A673 (cell line): ENCODE measurements at regions not wholly inside any gene's neighbourhood (a gene's known extent, or its start where the extent isn't known, plus 50 kb on each side); places are given as distances from the start of the nearest gene placed in this dataset.

Source experiments
- BruUV-seq: library from RNA; stranded (reverse); fragments of 400-500 nt; replicated peaks from 2 replicates; lab custom pipeline; 2021; lab: Mats Ljungman, UMichigan
- CTCF ChIA-PET: fragments of 300-600 bp; sonication (Branson Sonifier 250); formaldehyde crosslinking; loops from one replicate; lab custom pipeline; 2022; ENCODE audit warnings: antibody characterized with exemption; lab: Charles Lee
- POLR2A ChIA-PET: fragments of 300-600 bp; sonication (Branson Sonifier 250); formaldehyde crosslinking; loops from one replicate; lab custom pipeline; 2022; ENCODE audit warnings: antibody characterized with exemption; ENCODE audit not compliant: low non-redundant PET; lab: Charles Lee
- DNase-seq: peaks from one replicate; pipeline ENCODE4 v3.0.0-alpha.2; 2015; ENCODE audit warnings: low spot score
- H3K27ac ChIP-seq: fragments of 200-600 bp; sonication (generic); 2 replicates; pipeline ENCODE4 v1.5.1; 2016; ENCODE audit warnings: mixed run types, low read depth, mild to moderate bottlenecking, mixed read lengths, antibody characterized with exemption, low read length; ENCODE audit not compliant: poor library complexity, severe bottlenecking
- H3K27me3 ChIP-seq: fragments of 200-600 bp; sonication (generic); replicated peaks from 2 replicates; pipeline ENCODE4 v1.6.1; 2017; ENCODE audit warnings: mixed run types, low read depth, mild to moderate bottlenecking, mixed read lengths, antibody characterized with exemption, low read length; ENCODE audit not compliant: insufficient read depth, poor library complexity
- H3K36me3 ChIP-seq: fragments of 200-600 bp; sonication (generic); 2 replicates; pipeline ENCODE4 v1.6.1; 2016; ENCODE audit warnings: mixed run types, mild to moderate bottlenecking, mixed read lengths, antibody characterized with exemption, low read length; ENCODE audit not compliant: insufficient read depth, poor library complexity, severe bottlenecking
- H3K4me1 ChIP-seq: fragments of 200-600 bp; sonication (generic); 2 replicates; pipeline ENCODE4 v1.6.1; 2017; ENCODE audit warnings: mixed run types, mild to moderate bottlenecking, mixed read lengths, antibody characterized with exemption, low read length; ENCODE audit not compliant: insufficient read depth, poor library complexity, severe bottlenecking
- H3K4me3 ChIP-seq: fragments of 200-600 bp; sonication (generic); 2 replicates; pipeline ENCODE4 v1.5.1; 2016; ENCODE audit warnings: low read depth, mixed run types, mild to moderate bottlenecking, mixed read lengths, low read length; ENCODE audit not compliant: poor library complexity, severe bottlenecking
- H3K9me3 ChIP-seq: fragments of 200-600 bp; sonication (generic); 2 replicates; pipeline ENCODE4 v1.6.1; 2016; ENCODE audit warnings: mixed run types, low read depth, mild to moderate bottlenecking, mixed read lengths, antibody characterized with exemption, low read length; ENCODE audit not compliant: poor library complexity, severe bottlenecking
- CTCF ChIP-seq: fragments of 300-800, 200-600 bp; sonication (generic); conservative IDR thresholded peaks from 2 replicates; pipeline ENCODE4 v1.5.1; 2017; ENCODE audit warnings: low read depth, mild to moderate bottlenecking, antibody characterized with exemption, low read length, moderate library complexity, mixed read lengths
- EZH2 ChIP-seq: fragments of 200-600 bp; sonication (generic); IDR thresholded peaks from 2 replicates; pipeline ENCODE4 v1.6.1; 2017; ENCODE audit warnings: borderline replicate concordance, low read depth, mild to moderate bottlenecking, mixed read lengths, antibody characterized with exemption, low read length; ENCODE audit not compliant: poor library complexity, severe bottlenecking
- intact Hi-C: fragments of 100-400 bp; cut with micrococcal nuclease; formaldehyde crosslinking; loops from one replicate; pipeline ENCODE4 v1.10.0; 2022; ENCODE audit not compliant: unreplicated experiment

GRCh38 chr1:177593105-177593504 lies 376.8 kb downstream of the SEC16B start:
- H3K4me3 ChIP-seq = no peak overlapping the region
- H3K36me3 ChIP-seq = no peaks in the 10 kb centered on the region
- DNase-seq = no peak
- no peaks in the 10 kb centered on the region for H3K9me3 ChIP-seq
- BruUV-seq = no TSS peak
- no peaks in the 10 kb centered on the region for H3K27me3 ChIP-seq
- no peak for TF ChIP-seq CTCF
- TF ChIP-seq EZH2 = no peak
- H3K27ac ChIP-seq = no peak overlapping the region
- ChIA-PET CTCF (no interaction called here), POLR2A (no interaction called here)
- peaks cover 15% of the 10 kb centered on the region for H3K4me1 ChIP-seq
- intact Hi-C loops = no loop called here

- DNase-seq = no peak
- H3K27ac ChIP-seq = no peak overlapping the region
- ChIA-PET POLR2A (no interaction called here), CTCF (no interaction called here)
- H3K4me1 ChIP-seq = peaks cover 10% of the 10 kb centered on the region
- TF ChIP-seq CTCF (no peak), EZH2 (no peak)
- intact Hi-C loops = no loop called here
- no peaks in the 10 kb centered on the region for H3K9me3 ChIP-seq
- H3K4me3 ChIP-seq = no peak overlapping the region
- H3K36me3 ChIP-seq = no peaks in the 10 kb centered on the region
- no peaks in the 10 kb centered on the region for H3K27me3 ChIP-seq
- BruUV-seq = no TSS peak
Measured at GRCh38 chr1:177592624-177593023, 377.2 kb downstream of the SEC16B start.

GRCh38 chr1:177591155-177591554 lies 378.7 kb downstream of the SEC16B start:
- no peaks in the 10 kb centered on the region for H3K36me3 ChIP-seq
- no peak overlapping the region for H3K27ac ChIP-seq
- intact Hi-C loops = no loop called here
- DNase-seq = no peak
- BruUV-seq = no TSS peak
- no peaks in the 10 kb centered on the region for H3K9me3 ChIP-seq
- no peak overlapping the region for H3K4me3 ChIP-seq
- no peaks in the 10 kb centered on the region for H3K27me3 ChIP-seq
- POLR2A ChIA-PET = no interaction called here
- CTCF ChIA-PET = no interaction called here
- H3K4me1 ChIP-seq = no peaks in the 10 kb centered on the region
- TF ChIP-seq EZH2 (no peak), CTCF (no peak)
